Erythroblast (primary cell): ENCODE measurements at regions not wholly inside any gene's neighbourhood (a gene's known extent, or its start where the extent isn't known, plus 50 kb on each side); places are given as distances from the start of the nearest gene placed in this dataset.

ENCODE experiments used
- GATA1 ChIP-seq: IDR thresholded peaks from 2 replicates; pipeline ENCODE4 v1.6.1; 2011; ENCODE audit warnings: low read depth, mild to moderate bottlenecking, control low read depth, low read length, moderate library complexity
- POLR2A ChIP-seq: IDR thresholded peaks from 2 replicates; pipeline ENCODE4 v1.6.1; 2011; ENCODE audit warnings: mild to moderate bottlenecking, low read length

GRCh38 chr6:141035312-141036200 is 1097.2 kb upstream of the GJE1 start:
- TF ChIP-seq POLR2A (no peak), GATA1 (no peak)
